Activated naive CD4-positive, alpha-beta T cell treated with Interleukin-2 at 50 U/mL for 16 hours (primary cell): ENCODE measurements at regions not wholly inside any gene's neighbourhood (a gene's known extent, or its start where the extent isn't known, plus 50 kb on each side); places are given as distances from the start of the nearest gene placed in this dataset.

ENCODE experiments used
- DNase-seq: peaks from one replicate; pipeline ENCODE4 v3.0.0-alpha.2; 2020

DNA sequence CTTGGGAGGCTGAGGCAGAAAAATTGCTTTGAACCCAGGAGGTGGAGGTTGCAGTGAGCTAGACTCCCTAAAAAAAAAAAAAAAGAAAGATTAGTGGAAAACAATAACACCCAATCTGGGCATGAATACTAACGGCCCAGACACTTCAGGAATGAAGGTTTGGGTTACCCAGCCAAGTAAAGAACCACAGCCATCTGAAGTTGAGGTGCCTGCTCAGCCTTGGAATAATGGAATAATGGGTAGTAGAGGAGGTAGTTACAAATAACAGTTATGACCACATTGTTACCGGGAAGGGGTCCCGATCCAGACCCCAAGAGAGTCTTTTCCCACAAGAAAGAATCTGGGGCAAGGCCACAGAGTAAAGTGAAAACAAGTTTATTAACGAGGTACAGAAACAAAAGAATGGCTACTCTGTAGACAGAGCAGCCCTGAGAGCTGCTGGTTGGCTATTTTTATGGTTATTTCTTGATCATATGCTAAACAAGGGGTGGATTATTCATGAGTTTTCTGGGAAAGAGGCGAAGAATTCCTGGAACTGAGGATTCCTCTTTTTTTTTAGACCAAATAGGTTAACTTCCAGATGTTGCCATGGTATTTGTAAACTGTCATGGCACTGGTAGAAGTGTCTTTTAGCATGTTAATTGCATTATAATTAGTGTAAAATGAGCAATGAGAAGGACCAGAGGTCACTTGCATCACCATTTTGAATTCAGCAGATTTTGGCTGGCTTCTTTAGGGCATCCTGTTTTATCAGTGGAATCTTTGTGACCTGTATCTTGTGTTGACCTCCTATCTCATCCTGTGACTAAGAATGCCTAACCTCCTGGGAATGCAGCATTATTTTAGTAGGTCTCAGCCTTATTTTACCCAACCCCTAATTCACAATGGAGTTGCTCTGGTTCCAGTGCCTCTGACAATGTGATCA is 96.2 kb upstream of the HAAO start:
- DNase-seq = no peak

DNA sequence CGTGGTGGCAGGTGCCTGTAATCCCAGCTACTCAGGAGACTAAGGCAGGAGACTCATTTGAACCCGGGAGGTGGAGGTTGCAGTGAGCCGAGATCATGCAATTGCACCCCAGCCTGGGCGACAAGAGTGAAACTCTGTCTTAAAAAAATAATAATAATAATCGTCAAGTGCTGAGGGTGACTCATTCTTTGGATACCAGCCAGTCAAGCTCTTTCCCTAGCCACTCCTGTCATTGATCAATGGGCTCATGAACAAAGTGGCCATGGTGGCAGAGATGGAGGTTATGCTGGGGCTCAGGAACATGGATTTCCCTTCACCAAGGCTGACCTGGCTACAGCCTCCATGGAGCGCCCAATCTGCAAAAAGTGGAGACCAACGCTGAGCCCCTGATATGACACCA is 94.5 kb upstream of the HAAO start:
- DNase-seq = no peak

DNA sequence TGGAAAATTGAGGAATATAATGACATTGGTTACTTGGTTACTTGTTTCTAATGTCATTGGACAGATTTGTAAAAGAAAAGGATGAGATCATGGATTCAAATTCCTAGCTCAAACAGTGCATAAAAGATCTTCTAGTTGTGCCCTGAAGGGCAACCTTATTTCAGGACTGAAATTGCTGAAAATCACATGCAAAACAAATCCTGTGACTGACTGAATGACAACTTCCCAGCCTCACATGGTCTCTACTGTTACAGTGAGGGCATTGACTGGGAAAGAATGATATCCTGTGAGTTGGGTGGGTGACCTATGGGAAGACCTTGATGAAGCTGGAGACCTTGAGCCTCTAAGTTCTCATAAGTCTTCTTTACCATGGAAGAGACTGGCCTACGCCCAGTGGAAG is 90.4 kb upstream of the HAAO start:
- DNase-seq = no peak

DNA sequence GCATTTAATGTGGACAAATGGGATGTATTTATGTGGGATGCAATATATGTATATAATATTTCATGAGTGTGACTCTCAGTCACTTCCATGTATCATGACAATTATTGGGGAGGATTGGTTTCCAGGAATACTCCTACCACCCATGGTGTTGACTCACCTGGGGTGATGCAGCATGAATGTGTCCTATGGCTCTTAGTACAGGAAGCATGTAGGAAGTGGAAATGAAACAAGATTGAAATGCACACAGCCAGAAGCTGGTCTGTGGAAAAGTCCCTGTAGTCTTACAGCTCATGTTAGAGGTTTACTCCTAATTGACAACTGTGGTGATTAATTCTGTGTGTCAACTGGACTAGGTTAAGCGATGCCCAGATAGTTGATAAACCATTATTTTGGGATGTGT is 89.3 kb upstream of the HAAO start:
- DNase-seq = no peak

DNA sequence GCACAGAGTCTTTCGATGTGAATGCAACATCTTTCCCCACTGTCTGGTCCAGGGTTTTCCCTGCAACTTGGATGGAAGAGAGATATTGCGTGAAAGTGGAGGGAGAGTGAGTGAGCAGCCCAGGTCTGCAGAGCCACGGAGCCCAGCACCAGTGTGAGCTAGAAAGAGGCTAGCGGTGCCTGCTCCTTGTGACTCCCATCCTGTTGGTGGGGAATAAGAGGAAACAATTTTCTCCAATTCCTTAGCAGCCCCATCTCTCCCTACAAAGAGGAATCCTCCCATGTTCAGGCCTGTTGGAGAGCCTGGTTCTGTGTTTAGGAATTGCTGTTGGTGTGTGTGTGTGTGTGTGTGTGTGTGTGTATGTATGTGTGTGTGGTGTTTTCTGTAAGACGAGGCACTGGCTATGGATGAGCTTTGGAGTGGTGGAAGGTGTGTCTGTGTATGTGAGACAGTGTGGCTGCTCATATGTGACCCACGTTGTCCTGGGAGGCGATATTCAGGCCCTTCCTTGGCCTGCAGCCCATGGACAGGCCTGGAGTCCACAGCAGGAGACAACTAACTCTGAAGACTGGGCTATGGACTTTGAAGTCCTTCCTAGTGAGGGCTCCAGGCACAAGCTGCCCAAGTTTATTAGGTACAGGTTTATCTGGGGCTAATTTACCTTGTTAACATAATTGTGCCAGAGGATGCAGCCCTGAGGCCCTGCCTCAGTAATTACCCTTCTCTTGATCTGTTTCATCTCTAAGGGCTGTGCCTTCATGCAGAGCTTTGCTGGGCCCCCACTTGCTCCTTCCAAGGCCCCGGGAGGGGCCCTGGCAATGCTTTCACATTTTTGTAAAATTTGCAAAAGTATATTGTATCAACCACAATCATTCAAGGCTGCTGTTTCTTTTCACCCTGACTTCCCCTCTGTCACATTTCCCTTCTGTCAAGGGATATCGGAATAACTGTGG is 88.6 kb upstream of the HAAO start:
- DNase-seq = no peak

DNA sequence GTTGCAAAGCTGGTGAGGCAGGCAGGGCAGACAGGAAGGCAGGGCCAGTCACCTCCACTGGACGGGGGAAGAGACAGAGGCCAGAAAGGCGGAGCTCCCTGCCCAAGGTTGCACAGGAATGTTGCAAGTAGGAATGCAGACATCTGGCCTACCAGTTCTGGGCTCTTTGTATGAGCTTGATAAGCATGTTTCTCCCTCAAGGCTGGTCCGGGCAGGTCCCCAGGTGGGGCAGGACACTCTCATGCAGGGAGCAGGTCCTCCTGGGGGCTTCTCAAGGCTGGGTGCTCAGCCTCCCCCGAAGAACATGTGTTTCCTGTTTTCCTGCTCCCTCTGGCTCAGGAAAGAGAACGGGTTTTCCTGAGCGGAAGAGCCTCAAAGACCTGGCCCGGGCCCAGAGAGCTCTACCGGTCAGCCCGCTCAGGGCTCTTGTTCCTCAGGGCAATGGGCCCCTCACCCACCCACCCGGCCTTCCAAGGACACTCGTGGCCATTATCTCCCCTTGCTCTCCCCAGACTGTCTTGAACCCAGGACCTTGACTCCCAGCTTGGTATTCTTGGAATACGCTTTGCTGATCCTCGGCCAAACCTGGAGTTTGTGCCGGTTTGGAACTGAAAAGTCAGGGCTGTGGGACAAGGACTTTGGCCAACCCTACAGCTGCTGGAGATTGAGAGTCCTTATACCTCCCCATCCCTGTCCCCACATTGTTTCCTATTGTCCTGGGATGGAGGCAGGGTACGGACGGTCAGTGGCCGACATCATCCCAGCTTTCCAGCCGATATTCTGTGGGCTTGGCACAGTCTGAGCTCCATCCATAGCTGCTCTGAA is 87.7 kb upstream of the HAAO start:
- no peak for DNase-seq

DNA sequence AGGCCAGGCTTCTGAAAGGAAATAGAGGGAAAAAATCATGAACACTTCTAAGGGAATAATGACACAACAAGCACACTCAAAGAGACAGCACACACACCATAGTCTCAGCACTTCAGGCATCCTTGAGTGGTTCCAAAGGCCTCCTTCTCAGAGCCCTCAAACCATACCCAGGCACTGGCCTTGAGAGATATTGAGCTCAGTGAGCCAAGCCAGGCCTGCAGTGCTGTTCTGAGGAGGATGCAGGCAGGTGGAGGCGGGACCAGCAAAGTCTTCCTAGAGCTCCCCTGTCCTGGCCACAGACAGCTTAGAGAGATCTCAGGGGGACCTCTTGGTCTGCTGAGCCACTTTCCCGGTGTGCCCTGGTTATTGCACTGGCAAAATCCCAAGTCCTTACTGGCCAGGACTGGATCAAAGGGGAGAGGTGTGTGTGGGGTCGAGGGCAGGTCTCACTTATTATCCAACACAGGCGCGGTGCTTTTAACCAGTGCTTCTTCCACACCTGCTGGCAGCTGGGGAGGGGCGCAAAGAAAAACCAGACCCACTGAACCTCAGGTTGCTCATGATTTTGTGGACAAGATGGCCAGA is 86.8 kb upstream of the HAAO start:
- no peak for DNase-seq

DNA sequence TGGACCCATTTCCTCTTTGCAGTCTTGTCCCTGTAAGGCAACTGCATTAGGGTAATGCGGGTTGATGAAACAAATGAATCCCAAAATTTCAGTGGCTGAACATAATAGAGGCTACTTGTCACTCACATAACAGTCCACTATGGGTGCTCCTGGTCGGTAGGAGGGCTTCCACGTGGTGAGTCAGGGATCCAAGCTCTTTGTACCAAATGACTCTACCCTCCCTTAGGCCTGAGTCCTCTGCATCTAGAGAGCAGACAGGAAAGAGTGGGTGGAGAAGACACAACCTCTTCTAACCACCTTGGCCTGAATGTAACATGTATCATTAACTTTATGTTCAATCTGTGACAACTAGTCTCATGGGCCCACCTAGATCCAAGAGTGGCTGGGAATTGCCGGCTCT is 86.2 kb upstream of the HAAO start:
- no peak for DNase-seq

DNA sequence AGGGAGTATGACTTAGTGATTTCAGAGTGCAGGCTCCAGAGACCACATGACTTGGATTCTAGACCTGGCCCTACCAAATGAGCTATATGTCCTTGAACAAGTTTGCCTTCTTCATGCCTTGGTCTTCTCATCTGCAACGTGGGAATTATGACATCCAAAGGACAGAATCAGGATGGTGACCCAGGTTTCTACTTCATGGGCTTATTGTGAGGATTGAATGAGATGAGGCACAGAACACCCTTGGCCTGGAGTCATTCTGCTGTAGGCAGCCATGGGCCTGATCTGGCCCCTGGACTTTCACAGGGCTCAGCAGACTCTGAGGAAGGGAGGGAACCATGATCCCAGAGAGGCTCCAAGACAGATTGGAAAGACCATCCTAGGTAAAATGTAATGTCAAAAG is 85.6 kb upstream of the HAAO start:
- DNase-seq = no peak

DNA sequence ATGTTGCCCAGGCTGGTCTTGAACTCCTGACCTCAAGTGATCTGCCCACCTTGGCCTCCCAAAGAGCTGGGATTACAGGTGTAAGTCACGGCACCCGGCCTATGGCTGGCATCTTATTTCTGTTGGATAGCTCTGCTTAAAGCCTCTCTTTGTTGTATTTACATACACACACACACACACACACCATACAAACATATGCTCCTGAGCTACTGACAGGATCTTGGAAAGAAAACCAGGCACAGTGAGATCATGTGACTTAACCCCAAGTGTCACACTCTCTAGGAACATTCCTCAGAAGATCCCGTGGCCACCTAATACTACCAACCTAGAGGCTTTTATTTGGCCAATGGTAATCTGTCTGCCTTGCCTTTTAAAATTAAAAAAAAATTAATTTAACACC is 85.1 kb upstream of the HAAO start:
- DNase-seq = no peak

DNA sequence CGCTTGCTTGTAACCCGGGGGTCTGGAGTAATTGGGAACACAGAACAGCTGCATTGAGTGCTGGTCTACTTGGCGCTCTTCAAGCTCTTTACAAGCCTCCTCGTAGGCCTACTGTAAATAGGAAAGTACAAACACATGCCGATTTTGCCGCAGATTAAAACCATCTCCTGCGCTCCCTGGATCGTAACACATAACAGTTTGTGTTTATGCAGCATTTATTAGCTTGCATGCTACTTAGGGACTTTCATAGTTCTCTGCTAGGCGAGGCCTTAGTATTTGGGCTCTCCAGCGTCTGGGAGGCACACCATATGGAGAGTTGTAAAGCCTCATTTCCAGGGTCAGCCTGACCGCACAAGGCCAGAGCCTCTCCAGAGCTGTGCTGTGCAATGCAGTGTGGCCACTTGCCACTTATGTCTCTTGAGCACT is 84.0 kb upstream of the HAAO start:
- no peak for DNase-seq

DNA sequence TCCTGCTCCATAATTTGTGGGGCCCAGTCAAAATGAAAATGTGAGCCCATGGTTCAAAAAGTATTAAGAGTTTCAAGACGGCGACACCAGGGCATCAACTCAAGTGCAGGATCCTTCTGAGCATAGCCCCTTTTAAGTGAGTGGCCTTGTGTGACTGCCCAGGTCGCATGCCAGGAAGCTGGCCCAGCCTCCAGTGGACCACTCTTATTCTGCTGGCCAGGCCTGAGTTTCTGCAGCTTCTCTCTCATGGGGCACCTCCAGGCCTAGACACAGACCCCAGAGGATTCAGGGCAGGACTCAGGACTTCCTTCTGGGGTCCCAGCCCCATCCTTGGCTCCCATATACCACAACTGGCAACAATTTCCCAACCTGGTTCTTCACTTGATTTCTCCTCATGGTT is 83.5 kb upstream of the HAAO start:
- no peak for DNase-seq

DNA sequence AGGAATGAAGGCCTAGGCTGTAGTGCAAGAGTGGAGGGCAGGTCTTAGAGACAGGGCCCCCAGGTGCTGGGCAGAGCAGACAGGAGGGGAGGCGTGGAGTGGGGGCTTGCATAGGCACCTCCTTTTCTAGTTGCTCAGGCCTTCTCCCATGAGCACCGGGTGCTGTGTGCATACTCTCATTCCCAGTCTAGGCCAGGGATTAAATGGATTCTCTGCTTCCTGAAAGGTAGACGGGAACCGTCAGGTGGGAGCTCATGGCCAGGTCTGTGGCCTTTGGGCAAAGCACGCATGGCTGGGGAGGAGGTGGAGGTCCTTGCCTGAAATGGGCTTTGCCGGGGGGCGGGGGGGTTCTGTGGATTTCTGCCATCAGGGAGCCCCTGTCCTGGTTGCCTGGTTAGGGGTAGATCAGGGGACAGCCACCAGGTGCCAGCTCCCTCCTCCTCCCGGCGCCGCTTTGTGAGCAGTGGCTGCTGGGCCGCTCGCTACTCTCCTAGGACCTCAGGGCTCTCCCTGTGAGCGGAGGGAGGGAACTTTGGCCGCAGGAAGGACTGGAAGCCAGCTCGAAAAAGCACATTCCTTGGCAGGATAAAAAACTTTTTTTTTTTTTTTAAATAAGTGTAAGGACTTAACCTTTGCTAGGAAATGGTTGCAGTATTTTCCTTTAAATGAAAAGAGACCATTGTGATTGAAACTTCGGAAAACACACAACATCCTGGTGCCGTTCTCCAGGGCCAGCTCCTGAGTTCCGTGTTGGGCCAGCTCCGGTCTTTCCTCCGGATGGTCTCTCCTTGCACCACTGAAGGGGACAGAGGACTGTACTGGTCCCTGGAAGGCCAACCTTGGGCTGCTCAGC is 82.8 kb upstream of the HAAO start:
- DNase-seq = no peak

DNA sequence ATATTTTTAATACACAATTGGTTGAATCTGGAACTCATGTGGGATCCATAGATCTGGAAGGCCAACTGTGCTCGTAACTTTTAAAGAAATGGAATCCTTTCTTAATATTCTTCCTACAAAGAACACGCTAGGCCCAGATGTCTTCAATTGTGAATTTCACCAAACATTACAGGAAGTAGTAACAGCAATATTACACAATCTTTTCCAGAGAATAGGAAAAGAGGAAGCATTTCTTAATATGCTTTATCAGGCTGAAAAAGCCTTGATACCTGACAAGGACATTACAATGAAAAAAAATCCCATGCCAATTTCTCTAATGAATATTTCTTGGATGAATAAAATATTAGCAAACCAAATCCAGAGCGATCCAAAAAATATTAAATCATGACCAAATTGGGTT is 80.3 kb upstream of the HAAO start:
- no peak for DNase-seq

DNA sequence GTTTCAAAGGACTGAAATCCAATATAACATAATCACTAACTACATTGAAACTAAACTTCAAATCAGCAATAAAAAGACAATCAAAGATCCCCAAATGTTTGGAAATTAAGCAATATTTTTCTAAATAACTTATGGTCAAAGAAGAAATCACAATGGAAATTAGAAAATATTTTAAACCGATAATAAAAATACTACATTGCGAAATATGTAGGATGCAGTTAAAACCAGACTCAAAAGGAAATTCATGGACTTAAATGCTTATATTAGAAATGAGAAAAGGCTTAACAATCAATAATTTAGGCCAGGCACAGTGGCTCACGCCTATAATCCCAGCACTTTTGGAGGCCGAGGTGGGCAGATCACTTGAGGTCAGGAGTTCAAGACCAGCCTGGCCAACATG is 79.0 kb upstream of the HAAO start:
- DNase-seq = no peak

DNA sequence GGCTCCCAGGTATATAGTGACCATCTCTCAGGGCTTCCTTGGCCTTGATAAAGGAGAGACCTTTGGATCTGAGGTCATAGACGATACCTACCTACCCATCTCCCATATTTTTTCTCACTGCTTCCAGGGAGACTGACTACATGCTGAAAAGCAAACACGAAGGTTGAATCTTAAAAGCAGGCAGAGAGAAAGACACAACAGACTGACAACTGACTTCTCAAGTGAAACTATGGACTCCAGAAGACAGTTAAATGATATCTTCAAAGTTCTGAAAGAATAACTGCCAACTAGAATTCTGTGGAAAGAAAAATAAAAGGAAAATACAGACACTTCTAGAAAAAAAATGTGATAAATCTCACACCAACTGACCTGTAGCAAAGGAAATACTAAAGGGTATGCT is 76.5 kb upstream of the HAAO start:
- no peak for DNase-seq

DNA sequence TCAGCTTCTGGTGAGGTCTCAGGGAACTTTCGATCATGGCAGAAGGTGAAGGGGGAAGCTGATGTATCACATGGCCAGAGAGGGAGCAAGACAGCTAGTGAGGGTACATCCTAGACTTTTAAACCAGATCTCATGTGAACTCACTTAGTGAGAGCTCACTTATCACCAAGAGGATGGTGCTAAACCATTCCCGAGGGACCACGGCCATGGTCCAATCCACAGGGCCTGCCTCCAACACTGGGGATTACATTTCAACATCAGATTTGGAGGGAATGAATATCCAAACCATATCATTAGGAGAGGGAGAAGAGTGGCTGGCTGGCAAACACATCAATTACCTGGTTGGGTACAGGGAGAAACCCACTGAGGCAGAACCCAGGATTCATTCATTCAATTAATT is 75.7 kb upstream of the HAAO start:
- DNase-seq = no peak

DNA sequence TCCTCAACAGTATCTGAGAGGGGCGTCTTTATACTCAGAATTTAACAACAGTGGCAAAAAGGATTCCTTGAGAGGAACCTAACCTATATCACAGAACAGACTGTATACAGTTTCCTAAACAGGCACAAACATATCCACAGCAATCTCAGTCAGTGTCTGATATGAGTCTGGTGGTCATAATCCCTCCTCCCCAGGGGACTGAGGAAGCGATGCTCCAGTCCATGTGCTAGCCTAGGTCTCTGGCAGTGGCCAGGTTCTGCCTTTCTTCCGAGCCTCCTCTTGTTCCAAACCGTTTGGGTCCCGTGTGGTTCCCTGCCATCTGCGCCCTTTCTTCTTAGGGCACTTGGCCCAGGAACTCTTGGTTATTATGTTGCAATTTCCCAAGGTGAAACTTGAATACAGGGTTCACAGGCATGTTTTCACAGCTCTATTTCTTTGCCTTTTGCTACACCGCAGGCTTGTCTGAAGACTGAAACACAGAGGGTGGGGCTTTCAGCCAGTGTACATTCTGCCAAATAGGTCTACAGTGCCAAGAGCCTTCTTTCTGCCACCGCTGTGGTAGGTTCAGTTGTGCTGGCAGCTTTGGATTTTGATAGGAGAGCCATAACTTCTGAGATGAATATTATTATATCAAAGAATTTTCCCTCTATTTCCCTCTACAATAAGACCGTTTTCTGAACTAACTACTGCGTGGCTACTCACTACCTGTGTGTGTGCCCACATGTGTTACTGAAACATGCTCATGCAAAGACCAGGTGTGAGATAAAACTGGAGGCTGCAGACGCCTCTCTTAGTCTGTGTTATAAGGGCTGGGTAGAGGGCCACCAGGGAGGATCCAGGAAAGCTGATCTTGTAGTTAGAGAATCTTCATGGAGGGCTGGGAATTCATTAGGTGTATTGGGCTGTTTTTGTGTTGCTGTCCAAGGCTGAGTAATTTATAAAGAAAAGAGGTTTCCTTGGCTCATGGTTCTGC is 75.0 kb upstream of the HAAO start:
- no peak for DNase-seq

DNA sequence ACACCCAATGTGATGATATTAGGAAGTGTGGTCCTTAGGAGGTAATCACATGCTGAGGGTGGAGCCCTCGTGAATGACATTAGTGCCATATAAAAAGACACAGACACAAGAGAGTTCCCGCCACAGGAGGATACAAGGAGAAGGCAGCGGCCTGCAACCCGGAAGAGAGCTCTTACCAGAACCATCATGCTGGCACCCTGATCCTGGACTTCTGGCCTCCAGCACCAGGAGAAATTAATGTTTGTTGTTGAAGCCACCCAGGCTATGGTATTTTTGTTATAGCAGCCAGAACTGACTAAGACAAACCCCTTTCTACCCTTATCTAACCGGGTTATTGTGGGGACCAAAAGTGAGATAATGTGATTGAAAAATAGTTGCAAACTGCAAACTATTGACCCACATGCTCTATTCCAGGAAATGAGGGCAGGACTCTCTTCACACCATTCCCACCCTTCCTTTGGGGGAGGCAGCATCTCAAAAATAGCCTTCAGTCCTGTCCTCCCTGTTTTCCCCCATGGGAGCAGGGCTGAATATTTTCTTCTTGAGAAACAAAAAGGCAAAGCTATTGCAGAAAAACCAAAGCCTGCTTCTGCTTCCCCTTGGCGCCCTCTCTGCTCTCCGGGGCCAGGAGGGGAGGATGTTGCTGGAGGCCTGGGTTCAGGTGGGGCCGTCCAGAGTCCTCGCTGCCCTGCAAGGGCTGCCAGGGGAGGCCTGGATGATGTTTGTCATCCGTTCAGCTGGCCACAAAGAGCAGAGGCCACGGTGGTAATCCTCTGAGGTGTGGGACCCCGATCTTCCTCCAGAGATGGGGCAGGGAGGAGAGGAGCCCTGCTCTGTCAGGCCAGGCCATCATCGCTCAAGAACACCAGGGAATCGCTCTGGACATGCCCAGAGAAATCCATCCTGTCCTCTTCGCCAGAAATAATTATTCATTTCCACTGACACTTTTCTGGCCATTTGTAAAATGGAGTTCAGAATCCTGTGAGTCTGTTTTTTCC is 73.8 kb upstream of the HAAO start:
- no peak for DNase-seq
